GM12878 (cell line): ENCODE measurements at regions not wholly inside any gene's neighbourhood (a gene's known extent, or its start where the extent isn't known, plus 50 kb on each side); places are given as distances from the start of the nearest gene placed in this dataset.

ENCODE experiments used
- ATAC-seq: fragments of 200-7000 bp; cut with Tn5 transposase; 3 replicates; pipeline ENCODE4 v1.9.1; 2020; ENCODE audit warnings: mild to moderate bottlenecking, moderate library complexity
- BruUV-seq: library from RNA; stranded (reverse); fragments of 400-500 nt; replicated peaks from 2 replicates; lab custom pipeline; 2021; lab: Mats Ljungman, UMichigan
- CTCF ChIA-PET: fragments of 300-600 bp; sonication (Branson Sonifier 250); formaldehyde crosslinking; extraction: SDS; loops from one replicate; lab custom pipeline; 2021; ENCODE audit warnings: inconsistent platforms; lab: Yijun Ruan, JAX
- POLR2A ChIA-PET: fragments of 350-600 bp; formaldehyde crosslinking; extraction: SDS; loops from one replicate; lab custom pipeline; 2021; ENCODE audit warnings: inconsistent platforms; lab: Charles Lee
- RAD21 ChIA-PET: fragments of 300-600 bp; sonication (Branson Sonifier 250); formaldehyde crosslinking; loops from one replicate; lab custom pipeline; 2023; ENCODE audit warnings: antibody characterized with exemption; ENCODE audit not compliant: unreplicated experiment; lab: Charles Lee
- SMC1A ChIA-PET: fragments of 300-600 bp; sonication (Branson Sonifier 250); formaldehyde crosslinking; loops from one replicate; lab custom pipeline; 2023; ENCODE audit not compliant: unreplicated experiment, uncharacterized antibody; lab: Charles Lee
- DNase-seq: peaks from one replicate; pipeline ENCODE4 v3.0.0-alpha.2; 2011; ENCODE audit warnings: low read depth, low spot score
- FAIRE-seq: peaks from 3 replicates; lab custom pipeline; 2011; peaks lifted over from hg19 to GRCh38; lab: Jason Lieb, UNC
- H2AFZ ChIP-seq: 2 replicates; pipeline ENCODE4 v1.6.0; 2011; ENCODE audit warnings: low read depth, low read length, control low read depth; ENCODE audit not compliant: control insufficient read depth
- H3K27ac ChIP-seq: 2 replicates; pipeline ENCODE4 v1.5.1; 2011; ENCODE audit warnings: control low read depth; ENCODE audit not compliant: control insufficient read depth, insufficient read depth
- H3K27me3 ChIP-seq, 2 experiments: replicated peaks in 1 of 2; 2 replicates each; pipeline versions ENCODE4 v1.6.0 to v1.6.1; 2011; ENCODE audit warnings: low read length in 1 of 2; ENCODE audit not compliant: control insufficient read depth in 2 of 2, insufficient read depth in 2 of 2
- H3K36me3 ChIP-seq, 2 experiments: 2 replicates each; pipeline ENCODE4 v1.5.1; 2011; ENCODE audit warnings: low read length in 1 of 2; ENCODE audit not compliant: control insufficient read depth in 2 of 2, insufficient read depth in 2 of 2
- H3K4me1 ChIP-seq: 2 replicates; pipeline ENCODE4 v1.6.1; 2011; ENCODE audit warnings: mild to moderate bottlenecking, low read length, moderate library complexity, mixed read lengths; ENCODE audit not compliant: control insufficient read depth, insufficient read depth
- H3K4me2 ChIP-seq: 2 replicates; pipeline ENCODE4 v1.6.0; 2011; ENCODE audit warnings: control low read depth; ENCODE audit not compliant: control insufficient read depth, insufficient read depth
- H3K4me3 ChIP-seq: fragments of 200-600 bp; sonication (generic); 2 replicates; pipeline ENCODE4 v1.5.1; 2016
- H3K79me2 ChIP-seq: 2 replicates; pipeline ENCODE4 v1.6.0; 2011; ENCODE audit warnings: low read length; ENCODE audit not compliant: control insufficient read depth, insufficient read depth
- H3K9ac ChIP-seq: 2 replicates; pipeline ENCODE4 v1.8.0; 2011; ENCODE audit warnings: low read length, control low read depth, mixed read lengths; ENCODE audit not compliant: control insufficient read depth, insufficient read depth
- H3K9me3 ChIP-seq: replicated peaks from 3 replicates; pipeline ENCODE4 v1.5.1; 2011; ENCODE audit warnings: mild to moderate bottlenecking, low read length; ENCODE audit not compliant: control insufficient read depth, insufficient read depth
- H4K20me1 ChIP-seq: 2 replicates; pipeline ENCODE4 v1.6.0; 2011; ENCODE audit not compliant: control insufficient read depth, insufficient read depth
- BMI1 ChIP-seq: fragments of 450-650 bp; IDR thresholded peaks from 2 replicates; pipeline ENCODE4 v1.6.1; 2016; ENCODE audit warnings: mild to moderate bottlenecking, moderate library complexity, borderline replicate concordance
- CHD4 ChIP-seq: fragments of 200-600 bp; sonication (generic); IDR thresholded peaks from 2 replicates; pipeline ENCODE4 v1.6.1; 2016; ENCODE audit warnings: mild to moderate bottlenecking
- EZH2 ChIP-seq: IDR thresholded peaks from 2 replicates; pipeline ENCODE4 v1.6.1; 2012; ENCODE audit warnings: low read depth, mild to moderate bottlenecking, control low read depth, inconsistent platforms, low read length, borderline replicate concordance; ENCODE audit not compliant: control insufficient read depth
- JUND ChIP-seq: IDR thresholded peaks from 2 replicates; pipeline ENCODE4 v1.6.1; 2012; ENCODE audit warnings: low read depth, mild to moderate bottlenecking, low read length, improper control_type of control experiment, moderate library complexity
- PKNOX1 ChIP-seq: fragments of 450-650 bp; IDR thresholded peaks from 2 replicates; pipeline ENCODE4 v1.6.1; 2016; ENCODE audit warnings: mild to moderate bottlenecking
- RELA ChIP-seq: fragments of 450-650 bp; IDR thresholded peaks from 2 replicates; pipeline ENCODE4 v1.8.0; 2014; ENCODE audit warnings: borderline replicate concordance; ENCODE audit not compliant: partially characterized antibody
- SMAD1 ChIP-seq: fragments of 450-650 bp; IDR thresholded peaks from 2 replicates; pipeline ENCODE4 v1.6.1; 2018; ENCODE audit warnings: mild to moderate bottlenecking, low read depth; ENCODE audit not compliant: partially characterized antibody
- SMAD5 ChIP-seq: IDR thresholded peaks from 2 replicates; pipeline ENCODE4 v1.6.1; 2016; ENCODE audit warnings: antibody characterized with exemption, low read depth
- TAF1 ChIP-seq: IDR thresholded peaks from 2 replicates; pipeline ENCODE4 v1.6.1; 2011; ENCODE audit warnings: mild to moderate bottlenecking, low read depth, low read length, borderline replicate concordance
- ZBTB11 ChIP-seq: fragments of 450-650 bp; formaldehyde crosslinking; IDR thresholded peaks from 2 replicates; pipeline ENCODE4 v1.5.0; 2022; ENCODE audit warnings: mild to moderate bottlenecking, missing genetic modification characterization
- ZNF24 ChIP-seq: fragments of 450-650 bp; IDR thresholded peaks from 2 replicates; pipeline ENCODE4 v1.6.1; 2017; ENCODE audit warnings: antibody characterized with exemption, mild to moderate bottlenecking
- ZNF274 ChIP-seq: IDR thresholded peaks from one replicate; pipeline ENCODE4 v1.8.0; 2011; ENCODE audit not compliant: insufficient read length, insufficient read depth
- WGBS: methylation state at CpG from one replicate; pipeline ENCODE4 v1.1.6; 2016; ENCODE audit warnings: low lambda C conversion rate; ENCODE audit not compliant: insufficient replicate concordance, insufficient coverage; ENCODE audit errors: missing lambda C conversion rate; 5-methylcytosine and 5-hydroxymethylcytosine counted together
- in situ Hi-C: fragments of 300-500 bp; cut with MboI; formaldehyde crosslinking; loops from 9 replicates; pipeline ENCODE4 v1.14.3; 2018; ENCODE audit warnings: mixed read lengths
- intact Hi-C: fragments of 100-400 bp; cut with micrococcal nuclease; formaldehyde crosslinking; loops from one replicate; pipeline ENCODE4 v1.14.2; 2022; ENCODE audit not compliant: unreplicated experiment
- TF ChIP-seq, protein P1 (sequence below): fragments of 450-650 bp; IDR thresholded peaks from 2 replicates; pipeline ENCODE4 v1.6.1; 2017; ENCODE audit warnings: low read depth, mild to moderate bottlenecking, moderate library complexity
- TF ChIP-seq, protein P2 (sequence below): fragments of 150-350 bp; IDR thresholded peaks from 2 replicates; pipeline ENCODE4 v1.6.1; 2014; ENCODE audit warnings: mild to moderate bottlenecking, low read depth, low read length
- TF ChIP-seq, protein P3 (sequence below): fragments of 450-650 bp; conservative IDR thresholded peaks from 2 replicates; pipeline ENCODE4 v1.6.1; 2017; ENCODE audit warnings: mild to moderate bottlenecking, moderate library complexity

DNA sequence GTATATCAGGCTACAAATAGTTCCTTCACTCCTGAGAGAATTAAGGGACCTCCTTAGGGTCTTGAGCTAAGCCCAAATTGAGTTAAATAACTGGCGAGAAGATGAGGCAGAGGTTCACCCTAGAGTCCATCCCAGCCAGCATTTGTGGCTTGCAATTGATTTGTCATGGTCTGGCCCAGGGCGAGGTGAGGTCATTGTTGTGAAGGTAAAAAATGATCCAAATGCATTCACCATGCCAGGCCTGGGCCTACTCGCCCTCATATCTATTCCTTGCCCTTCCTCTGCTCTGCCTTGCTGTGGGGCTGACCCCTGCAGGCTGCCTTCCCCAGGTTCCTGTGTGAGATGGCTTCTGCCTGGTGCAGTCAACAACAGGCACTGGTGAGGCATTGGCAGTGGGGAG is 207.2 kb downstream of the ZNF365 start:
- ChIA-PET CTCF (interaction anchor here (0.6 kb wide), 2 partner anchors 28 to 92 kb away, joined by 3 read pairs; no protein-coding TSS in a partner anchor), POLR2A (no interaction called here), SMC1A (interaction anchor here (1.5 kb wide), 1 partner anchor 9 kb away, joined by 3 read pairs; no protein-coding TSS in a partner anchor), RAD21 (interaction anchor here (0.8 to 1.0 kb wide), 2 partner anchors 12 to 19 kb away, joined by 4 read pairs; no protein-coding TSS in a partner anchor)
- no peak overlapping the region for H2AFZ ChIP-seq
- DNase-seq: no peak
- no peak for ATAC-seq
- intact Hi-C loops (no loop called here), in situ Hi-C loops (loop anchor here (25.0 kb wide), 1 partner anchor 1131 kb away; no protein-coding TSS in a partner anchor)
- H4K20me1 ChIP-seq: no peaks in the 10 kb centered on the region
- H3K79me2 ChIP-seq: no peaks in the 10 kb centered on the region
- H3K4me3 ChIP-seq: no peak overlapping the region
- BruUV-seq: no TSS peak
- no peaks in the 10 kb centered on the region for H3K36me3 ChIP-seq
- no peaks in the 10 kb centered on the region for H3K4me1 ChIP-seq
- no peak overlapping the region for H3K27ac ChIP-seq
- no peak overlapping the region for H3K4me2 ChIP-seq
- no peaks in the 10 kb centered on the region; the same call in 2 of the 3 replicates for H3K9me3 ChIP-seq
- H3K27me3 ChIP-seq: no peaks in the 10 kb centered on the region
- WGBS: 21% methylated on average over 3 of the region's 3 CpGs
- no peak for FAIRE-seq
- H3K9ac ChIP-seq: no peak overlapping the region
- TF ChIP-seq ZNF24 (no peak), RELA (no peak), CHD4 (no peak), EZH2 (no peak), SMAD5 (no peak), ZNF274 (no peak), ZBTB11 (CRISPR knock-in tag) (no peak), PKNOX1 (no peak), JUND (no peak), BMI1 (no peak), SMAD1 (no peak), TAF1 (no peak)
- TF ChIP-seq, protein P1, sequence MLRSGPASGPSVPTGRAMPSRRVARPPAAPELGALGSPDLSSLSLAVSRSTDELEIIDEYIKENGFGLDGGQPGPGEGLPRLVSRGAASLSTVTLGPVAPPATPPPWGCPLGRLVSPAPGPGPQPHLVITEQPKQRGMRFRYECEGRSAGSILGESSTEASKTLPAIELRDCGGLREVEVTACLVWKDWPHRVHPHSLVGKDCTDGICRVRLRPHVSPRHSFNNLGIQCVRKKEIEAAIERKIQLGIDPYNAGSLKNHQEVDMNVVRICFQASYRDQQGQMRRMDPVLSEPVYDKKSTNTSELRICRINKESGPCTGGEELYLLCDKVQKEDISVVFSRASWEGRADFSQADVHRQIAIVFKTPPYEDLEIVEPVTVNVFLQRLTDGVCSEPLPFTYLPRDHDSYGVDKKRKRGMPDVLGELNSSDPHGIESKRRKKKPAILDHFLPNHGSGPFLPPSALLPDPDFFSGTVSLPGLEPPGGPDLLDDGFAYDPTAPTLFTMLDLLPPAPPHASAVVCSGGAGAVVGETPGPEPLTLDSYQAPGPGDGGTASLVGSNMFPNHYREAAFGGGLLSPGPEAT: no peak
- TF ChIP-seq, protein P2, sequence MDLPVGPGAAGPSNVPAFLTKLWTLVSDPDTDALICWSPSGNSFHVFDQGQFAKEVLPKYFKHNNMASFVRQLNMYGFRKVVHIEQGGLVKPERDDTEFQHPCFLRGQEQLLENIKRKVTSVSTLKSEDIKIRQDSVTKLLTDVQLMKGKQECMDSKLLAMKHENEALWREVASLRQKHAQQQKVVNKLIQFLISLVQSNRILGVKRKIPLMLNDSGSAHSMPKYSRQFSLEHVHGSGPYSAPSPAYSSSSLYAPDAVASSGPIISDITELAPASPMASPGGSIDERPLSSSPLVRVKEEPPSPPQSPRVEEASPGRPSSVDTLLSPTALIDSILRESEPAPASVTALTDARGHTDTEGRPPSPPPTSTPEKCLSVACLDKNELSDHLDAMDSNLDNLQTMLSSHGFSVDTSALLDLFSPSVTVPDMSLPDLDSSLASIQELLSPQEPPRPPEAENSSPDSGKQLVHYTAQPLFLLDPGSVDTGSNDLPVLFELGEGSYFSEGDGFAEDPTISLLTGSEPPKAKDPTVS: no peak
- TF ChIP-seq, protein P3, sequence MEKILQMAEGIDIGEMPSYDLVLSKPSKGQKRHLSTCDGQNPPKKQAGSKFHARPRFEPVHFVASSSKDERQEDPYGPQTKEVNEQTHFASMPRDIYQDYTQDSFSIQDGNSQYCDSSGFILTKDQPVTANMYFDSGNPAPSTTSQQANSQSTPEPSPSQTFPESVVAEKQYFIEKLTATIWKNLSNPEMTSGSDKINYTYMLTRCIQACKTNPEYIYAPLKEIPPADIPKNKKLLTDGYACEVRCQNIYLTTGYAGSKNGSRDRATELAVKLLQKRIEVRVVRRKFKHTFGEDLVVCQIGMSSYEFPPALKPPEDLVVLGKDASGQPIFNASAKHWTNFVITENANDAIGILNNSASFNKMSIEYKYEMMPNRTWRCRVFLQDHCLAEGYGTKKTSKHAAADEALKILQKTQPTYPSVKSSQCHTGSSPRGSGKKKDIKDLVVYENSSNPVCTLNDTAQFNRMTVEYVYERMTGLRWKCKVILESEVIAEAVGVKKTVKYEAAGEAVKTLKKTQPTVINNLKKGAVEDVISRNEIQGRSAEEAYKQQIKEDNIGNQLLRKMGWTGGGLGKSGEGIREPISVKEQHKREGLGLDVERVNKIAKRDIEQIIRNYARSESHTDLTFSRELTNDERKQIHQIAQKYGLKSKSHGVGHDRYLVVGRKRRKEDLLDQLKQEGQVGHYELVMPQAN: no peak
